ENCODE measurements at regions not wholly inside any gene's neighbourhood (a gene's known extent, or its start where the extent isn't known, plus 50 kb on each side); places are given as distances from the start of the nearest gene placed in this dataset.

- no peaks in the 10 kb centered on the region for H3K27me3 ChIP-seq
- no peak for TF ChIP-seq CTCF (IDR thresholded peaks at IDR 0.05)
- H3K36me3 ChIP-seq = no peaks in the 10 kb centered on the region
- no peak overlapping the region for H3K4me3 ChIP-seq (ENCODE audit: low read depth in 1 of 2, low read length in 1 of 2)
- no peak overlapping the region for H3K27ac ChIP-seq
- H3K4me1 ChIP-seq (ENCODE audit: control insufficient read depth in 1 of 2, insufficient read depth in 1 of 2, low read depth in 1 of 2, low read length in 1 of 2) = peaks cover 10 to 13% of the 10 kb centered on the region in 2 experiments
- no peaks in the 10 kb centered on the region for H3K9me3 ChIP-seq
Measured at GRCh38 chr3:27590437-27591298, 106.5 kb upstream of the SLC4A7 start.

- peaks cover 10 to 13% of the 10 kb centered on the region in 2 experiments for H3K4me1 ChIP-seq (ENCODE audit: control insufficient read depth in 1 of 2, insufficient read depth in 1 of 2, low read depth in 1 of 2, low read length in 1 of 2)
Measured at GRCh38 chr3:27589795-27590194, 105.6 kb upstream of the SLC4A7 start.

GRCh38 chr3:27585429-27585828, 101.2 kb upstream of the SLC4A7 start:
- Histone ChIP-seq H3K36me3 (no peaks in the 10 kb centered on the region), H3K4me1 (ENCODE audit: control insufficient read depth in 1 of 2, insufficient read depth in 1 of 2, low read depth in 1 of 2, low read length in 1 of 2) (peaks cover 7 to 8% of the 10 kb centered on the region in 2 experiments), H3K27me3 (no peaks in the 10 kb centered on the region), H3K27ac (no peak overlapping the region), H3K9me3 (no peaks in the 10 kb centered on the region), H3K4me3 (ENCODE audit: low read depth in 1 of 2, low read length in 1 of 2) (no peak overlapping the region)
- TF ChIP-seq CTCF (IDR thresholded peaks at IDR 0.05) = no peak

More at GRCh38 chr3:27589795-27590194, 105.6 kb upstream of the SLC4A7 start:
- no peak overlapping the region for H3K4me3 ChIP-seq (ENCODE audit: low read depth in 1 of 2, low read length in 1 of 2)
- no peak for TF ChIP-seq CTCF (IDR thresholded peaks at IDR 0.05)
- no peaks in the 10 kb centered on the region for H3K36me3 ChIP-seq
- no peak overlapping the region for H3K27ac ChIP-seq
- H3K27me3 ChIP-seq = no peaks in the 10 kb centered on the region
- no peaks in the 10 kb centered on the region for H3K9me3 ChIP-seq

- no peaks in the 10 kb centered on the region for H3K9me3 ChIP-seq
Measured at GRCh38 chr3:27584874-27585273, 100.7 kb upstream of the SLC4A7 start.

GRCh38 chr3:27581852-27582251, 97.7 kb upstream of the SLC4A7 start:
- Histone ChIP-seq H3K4me3 (ENCODE audit: low read depth in 1 of 2, low read length in 1 of 2) (no peak overlapping the region), H3K27ac (no peak overlapping the region), H3K9me3 (no peaks in the 10 kb centered on the region), H3K27me3 (no peaks in the 10 kb centered on the region), H3K4me1 (ENCODE audit: control insufficient read depth in 1 of 2, insufficient read depth in 1 of 2, low read depth in 1 of 2, low read length in 1 of 2) (no peaks in the 10 kb centered on the region), H3K36me3 (no peaks in the 10 kb centered on the region)
- TF ChIP-seq CTCF (IDR thresholded peaks at IDR 0.05) = no peak

More at GRCh38 chr3:27584874-27585273, 100.7 kb upstream of the SLC4A7 start:
- peaks cover 2% of the 10 kb centered on the region in 2 experiments for H3K4me1 ChIP-seq (ENCODE audit: control insufficient read depth in 1 of 2, insufficient read depth in 1 of 2, low read depth in 1 of 2, low read length in 1 of 2)
- TF ChIP-seq CTCF (IDR thresholded peaks at IDR 0.05) = no peak
- no peaks in the 10 kb centered on the region for H3K27me3 ChIP-seq
- no peak overlapping the region for H3K27ac ChIP-seq
- no peak overlapping the region for H3K4me3 ChIP-seq (ENCODE audit: low read depth in 1 of 2, low read length in 1 of 2)
- H3K36me3 ChIP-seq = no peaks in the 10 kb centered on the region

Data from neutrophil (primary cell).